GM21619 (cell line): ENCODE measurements at regions not wholly inside any gene's neighbourhood (a gene's known extent, or its start where the extent isn't known, plus 50 kb on each side); places are given as distances from the start of the nearest gene placed in this dataset.

ENCODE experiments used
- ATAC-seq: cut with Tn5 transposase; IDR thresholded peaks from one replicate; pipeline ENCODE4 v1.9.1; 2021; ENCODE audit not compliant: unreplicated experiment

DNA sequence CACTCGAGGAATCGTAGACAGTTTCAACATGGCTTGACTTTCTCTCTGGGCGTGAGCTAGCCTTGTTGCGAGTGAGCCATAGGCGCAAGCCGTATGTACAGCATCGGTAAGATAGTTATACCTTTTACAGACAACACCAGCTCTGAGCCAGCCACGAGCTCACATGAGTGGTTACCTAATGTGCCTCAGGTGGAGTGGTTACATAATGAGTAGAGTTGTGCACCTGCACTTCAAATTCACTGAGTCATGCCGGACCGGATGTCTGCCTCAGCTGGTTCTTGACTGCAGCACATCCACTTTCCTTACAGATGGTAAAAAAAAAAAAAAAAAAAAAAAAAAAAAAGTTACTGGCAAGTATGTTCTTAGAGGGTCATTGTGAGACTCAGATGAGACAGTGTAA, 360.4 kb upstream of the NR5A2 start:
- ATAC-seq = no peak

DNA sequence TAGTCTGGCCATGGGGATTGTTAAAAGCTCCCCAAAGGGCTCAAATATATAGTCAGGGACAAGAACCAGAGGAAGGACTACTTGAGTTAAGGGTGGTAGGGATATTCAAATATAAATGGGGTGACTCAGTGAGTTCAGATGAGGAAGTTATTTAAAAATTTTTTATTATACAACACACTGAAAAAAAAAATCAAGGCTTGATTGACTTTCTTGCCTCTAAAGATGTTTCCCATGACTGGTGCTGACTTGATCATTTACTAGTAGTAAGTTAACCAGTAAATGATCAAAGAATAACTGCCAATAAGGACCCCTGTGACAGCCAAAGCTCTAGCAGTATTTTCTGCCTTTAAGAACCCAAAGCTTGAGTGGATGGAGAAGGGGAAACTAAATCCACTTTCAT, 357.6 kb upstream of the NR5A2 start:
- no peak for ATAC-seq

DNA sequence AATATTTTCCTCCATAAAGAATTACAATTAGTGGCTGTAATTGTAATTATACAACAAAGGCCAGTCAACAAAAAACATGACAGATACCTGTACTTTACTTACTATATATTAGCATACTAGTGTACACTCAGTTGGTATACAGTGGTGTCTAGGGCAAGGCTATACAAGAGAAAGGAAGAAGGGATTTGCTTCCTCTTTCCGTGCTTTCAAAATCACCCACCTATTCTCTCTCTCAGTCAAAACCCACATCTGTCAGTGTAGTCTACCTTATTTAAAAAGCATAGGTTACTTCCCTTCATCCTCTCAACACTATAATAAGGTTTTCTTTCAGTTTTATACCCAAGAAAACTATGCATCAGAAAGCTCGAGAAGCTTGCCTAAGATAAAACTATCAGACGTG, 355.8 kb upstream of the NR5A2 start:
- ATAC-seq = no peak

DNA sequence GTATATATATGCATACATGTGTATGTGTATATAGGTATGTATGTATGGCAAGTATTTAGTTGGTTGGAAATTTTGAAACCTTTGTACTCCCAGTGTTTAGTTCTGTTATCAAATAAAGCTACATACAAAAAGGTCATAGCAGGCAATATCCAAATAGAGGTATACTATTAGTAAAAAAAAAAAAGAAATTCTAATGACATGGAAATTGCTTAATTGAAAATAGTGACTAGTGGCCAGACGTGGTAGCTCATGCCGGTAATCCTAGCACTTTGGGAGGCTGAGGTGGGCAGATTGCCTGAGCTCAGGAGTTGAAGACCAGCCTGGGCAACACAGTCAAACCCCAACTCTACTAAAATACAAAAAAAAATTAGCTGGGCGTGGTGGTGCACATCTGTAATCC, 351.6 kb upstream of the NR5A2 start:
- no peak for ATAC-seq

DNA sequence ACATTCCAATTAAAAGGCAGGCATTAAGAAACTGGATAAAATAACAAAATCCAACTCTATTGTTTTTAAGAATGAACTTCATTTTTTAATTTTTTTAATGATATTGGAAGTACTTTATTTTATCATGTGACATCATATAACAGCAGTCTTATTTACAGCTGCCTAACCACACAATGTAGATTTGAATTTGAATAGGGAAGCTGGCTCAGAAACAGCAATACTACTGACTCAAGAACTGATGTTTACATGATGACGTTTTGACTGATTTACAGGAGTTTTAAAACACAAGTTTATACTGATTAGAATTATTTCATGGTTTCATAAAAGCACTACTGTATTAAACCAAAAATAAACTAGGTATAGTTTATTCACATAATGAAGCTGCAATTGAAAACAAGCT, 348.7 kb upstream of the NR5A2 start:
- no peak for ATAC-seq

DNA sequence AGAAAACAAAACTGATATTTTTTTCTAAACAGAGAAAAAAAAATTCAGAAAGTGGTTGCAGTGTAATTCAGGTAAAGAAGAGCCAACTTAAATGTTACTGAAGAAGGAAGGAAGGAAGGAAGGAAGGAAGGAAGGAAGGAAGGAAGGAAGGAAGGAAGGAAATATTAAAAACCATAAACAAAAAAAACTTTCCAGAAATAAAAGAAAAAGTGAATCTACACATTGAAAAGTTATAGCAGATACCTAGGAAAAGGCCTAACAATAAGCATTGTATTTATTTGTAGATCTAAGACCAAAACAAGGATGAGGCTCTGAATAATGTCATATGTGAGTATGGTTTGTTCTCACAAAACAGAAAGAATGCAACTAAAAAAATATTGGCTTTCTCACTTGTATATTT, 345.4 kb upstream of the NR5A2 start:
- no peak for ATAC-seq

DNA sequence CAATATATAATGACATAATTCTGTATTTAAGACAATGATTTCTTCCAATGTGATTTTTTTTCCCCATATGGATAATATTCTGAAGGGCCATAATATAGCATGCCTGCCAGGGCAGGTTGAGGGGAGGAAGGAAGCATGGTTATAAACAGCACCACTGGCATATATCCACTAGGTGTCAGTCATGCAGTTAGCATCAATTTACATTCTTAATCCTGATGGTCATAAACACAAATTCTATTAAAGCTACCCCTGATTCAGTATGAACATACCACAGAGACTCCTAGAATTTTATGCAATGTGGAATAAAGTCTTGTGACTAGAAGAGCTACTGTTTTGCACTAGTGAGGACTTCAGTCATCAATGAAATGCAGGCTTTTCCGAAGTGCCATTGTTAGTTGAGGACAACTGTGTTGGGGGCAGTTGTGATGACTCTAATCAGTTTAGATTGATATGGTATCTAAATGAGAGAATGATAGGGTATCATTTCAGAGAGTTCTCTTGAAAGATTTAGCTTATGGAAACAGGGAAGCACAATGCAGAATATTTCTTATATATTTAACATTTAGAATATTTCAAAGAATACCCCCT, 342.7 kb upstream of the NR5A2 start:
- ATAC-seq = peak; percentile 95

DNA sequence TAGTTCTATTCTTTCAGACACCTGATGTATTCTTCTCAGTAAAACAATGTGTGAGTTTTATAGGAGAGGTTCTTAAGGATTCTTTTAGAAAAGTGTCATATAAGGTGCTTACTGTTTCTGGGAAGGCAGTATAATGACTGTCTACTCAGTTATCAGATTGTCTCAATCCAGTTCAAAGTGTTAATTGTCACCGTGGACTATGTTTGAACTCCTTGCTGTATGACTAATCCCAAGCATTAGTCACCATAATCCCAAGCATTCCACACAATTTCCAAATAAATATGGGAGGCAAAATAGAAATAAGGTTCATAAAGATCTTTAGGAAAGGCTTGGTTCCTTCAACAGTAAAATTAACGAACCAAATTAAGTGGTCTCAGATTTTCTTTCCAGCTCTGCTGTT, 342.1 kb upstream of the NR5A2 start:
- no peak for ATAC-seq

DNA sequence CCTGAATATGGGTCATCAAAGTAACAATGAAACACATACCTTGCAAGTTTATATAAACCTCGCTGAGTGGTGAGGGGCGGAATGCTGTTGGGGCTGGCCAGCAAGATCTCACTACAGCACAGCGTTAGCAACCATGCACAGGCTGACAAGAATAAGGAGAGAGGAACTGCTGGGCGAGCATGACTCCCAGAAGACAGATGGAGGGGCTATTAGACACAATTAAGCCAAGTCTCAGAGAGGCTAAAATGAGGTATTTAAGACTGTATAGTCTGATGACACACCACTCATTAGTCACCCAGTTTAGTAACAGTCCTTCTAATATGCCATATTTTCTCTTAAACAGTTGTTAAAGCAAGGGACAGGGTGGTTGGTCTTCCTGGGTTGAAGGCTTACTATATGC, 340.2 kb upstream of the NR5A2 start:
- no peak for ATAC-seq

DNA sequence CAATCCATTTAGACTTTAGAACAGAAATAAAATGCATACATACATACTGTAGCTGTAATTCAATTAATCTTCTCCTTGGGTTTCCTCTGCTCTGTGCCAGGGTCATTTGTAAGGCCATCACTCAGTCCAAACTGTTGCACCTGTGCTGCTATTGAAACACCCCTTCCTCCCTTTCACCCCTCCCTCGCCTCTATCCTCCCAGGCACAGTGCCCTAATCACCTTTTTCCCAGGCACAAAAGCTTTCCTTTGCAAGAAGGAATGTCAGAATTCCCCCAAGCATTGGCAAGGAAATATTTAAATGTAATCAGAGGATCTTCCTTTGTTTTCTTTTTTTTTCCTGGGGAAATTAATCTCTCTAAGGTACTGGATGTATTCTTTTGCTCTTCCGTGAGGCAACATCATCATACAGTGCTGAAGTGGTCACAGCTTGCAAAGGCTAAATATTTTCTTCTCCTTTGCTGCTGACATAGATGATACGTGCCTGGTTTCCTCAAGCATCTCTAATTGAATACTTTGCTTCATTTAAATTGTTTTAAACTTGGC, 339.3 kb upstream of the NR5A2 start:
- no peak for ATAC-seq

DNA sequence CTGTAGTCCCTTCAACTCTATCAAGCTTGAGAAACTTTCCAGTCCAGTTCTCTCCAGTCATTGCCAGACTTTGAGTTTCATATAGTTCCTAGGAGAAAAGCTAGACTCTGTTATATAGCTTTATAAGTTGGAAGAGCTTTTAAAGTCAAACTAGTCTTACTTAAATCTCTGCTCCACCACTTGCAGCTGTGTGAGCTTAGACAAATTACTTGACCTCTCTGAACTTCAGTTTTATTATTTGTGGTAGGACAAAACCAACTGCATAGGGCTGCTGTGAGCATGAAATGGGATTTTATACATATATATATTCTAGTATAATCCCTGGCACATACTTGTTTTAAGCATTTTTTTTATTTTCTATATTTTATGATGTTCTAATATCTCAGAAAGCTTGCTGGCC, 338.7 kb upstream of the NR5A2 start:
- ATAC-seq = no peak

DNA sequence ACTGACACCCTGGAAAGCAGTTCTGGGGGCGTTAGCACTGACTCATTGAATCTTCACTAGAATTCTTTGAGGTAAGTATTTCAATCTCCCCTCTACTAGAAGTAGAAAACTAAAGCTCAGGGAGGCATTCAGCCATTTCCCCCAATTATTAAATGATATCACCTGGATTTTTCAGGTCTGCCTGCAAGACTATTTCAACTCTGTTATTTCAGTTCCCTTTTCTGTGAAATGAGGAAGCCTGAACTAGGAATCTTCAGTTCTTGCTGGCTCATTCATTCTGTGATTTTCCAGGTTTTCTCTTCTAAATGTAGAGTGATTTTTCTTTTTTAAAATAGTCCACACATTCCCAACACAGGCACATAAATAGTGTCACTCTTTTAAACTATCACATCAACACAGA, 337.0 kb upstream of the NR5A2 start:
- ATAC-seq = no peak

DNA sequence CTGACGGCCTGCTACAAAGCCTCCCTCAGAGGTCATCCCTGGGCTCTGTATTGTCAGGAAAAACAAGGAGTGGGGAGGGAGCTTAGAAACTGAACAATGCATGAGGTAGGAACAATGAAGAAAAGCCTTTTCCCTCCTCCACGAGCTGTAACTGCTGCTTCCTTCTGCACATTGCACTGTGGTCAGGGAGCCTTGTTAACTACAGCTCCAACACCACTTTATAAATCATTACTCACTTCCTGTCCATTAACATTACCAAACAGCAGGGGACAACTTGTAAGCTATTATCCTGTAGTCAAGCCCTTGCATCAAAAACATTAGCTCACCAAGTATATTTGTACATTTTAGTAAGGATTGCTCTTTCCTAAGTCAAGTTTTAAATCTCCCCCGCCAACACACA, 336.0 kb upstream of the NR5A2 start:
- ATAC-seq = no peak

DNA sequence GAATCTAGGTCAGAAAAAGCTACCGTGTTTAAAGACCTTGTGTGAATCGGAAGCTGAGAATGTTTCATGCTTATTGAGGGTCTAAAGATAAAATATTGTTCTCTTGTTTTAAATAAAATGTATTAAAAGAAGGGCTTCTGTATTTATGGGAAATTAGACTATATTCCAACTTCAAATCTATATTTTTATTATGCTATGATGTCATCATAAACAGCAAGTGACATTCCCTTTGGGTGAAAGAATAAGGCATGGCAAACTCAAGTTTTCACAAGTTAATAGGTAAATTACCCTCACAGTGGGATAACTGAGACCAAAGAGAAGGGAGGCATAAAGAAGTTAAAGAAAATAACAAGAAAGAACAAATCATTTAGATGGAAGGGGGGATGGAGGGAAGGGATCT, 333.8 kb upstream of the NR5A2 start:
- no peak for ATAC-seq

DNA sequence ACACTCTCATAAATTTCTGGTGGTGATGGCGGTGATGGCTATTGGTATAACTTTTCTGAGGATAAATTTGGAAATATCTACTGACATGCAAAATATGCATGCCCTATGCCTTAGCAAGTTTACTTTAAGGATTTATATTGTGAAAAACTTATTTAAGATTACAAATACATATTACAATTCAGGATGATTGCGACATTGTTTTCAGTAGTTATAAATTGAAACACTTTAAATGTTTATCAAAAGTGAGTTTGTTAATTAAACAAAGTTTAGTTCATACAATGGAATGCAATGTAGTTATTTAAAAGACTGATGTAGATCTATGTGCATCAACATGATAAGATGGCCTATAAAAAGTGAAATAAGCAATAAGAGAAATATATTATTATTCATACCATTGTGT, 331.3 kb upstream of the NR5A2 start:
- no peak for ATAC-seq

DNA sequence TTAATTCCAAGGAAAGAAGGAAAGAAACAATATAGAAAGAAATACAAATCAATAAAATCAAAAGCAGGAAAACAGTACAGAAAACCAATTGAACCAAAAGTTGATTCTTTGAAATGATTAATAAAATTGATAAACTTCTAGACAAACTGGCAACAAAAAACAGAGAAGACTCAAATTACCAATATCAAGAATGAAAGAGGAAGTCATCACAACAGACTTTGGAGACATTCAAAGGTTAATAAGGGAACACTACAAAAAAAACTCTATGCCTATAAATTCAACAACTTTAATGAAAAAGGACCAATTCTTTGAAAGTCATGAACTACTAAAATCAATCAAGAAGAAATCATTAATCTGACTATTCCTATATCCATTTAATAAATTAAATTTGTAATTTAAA, 329.3 kb upstream of the NR5A2 start:
- ATAC-seq = no peak

DNA sequence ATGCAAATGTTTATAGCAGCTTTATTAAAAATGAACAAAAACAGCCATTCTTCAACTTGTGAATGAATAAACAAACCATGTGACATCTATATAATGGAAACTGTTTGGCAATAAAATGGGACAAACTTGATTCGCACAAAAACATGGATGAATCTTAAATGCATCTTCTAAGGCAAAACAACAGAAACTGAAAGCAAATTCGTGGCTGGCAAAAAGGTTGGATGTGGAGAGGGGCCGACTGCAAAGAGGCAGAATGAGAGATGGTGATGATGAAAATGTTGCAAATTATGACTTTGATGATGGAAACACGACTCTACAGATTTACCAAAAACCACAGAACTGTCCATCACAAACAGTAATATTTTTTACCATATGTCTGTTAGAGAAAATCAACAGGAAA, 327.0 kb upstream of the NR5A2 start:
- no peak for ATAC-seq

DNA sequence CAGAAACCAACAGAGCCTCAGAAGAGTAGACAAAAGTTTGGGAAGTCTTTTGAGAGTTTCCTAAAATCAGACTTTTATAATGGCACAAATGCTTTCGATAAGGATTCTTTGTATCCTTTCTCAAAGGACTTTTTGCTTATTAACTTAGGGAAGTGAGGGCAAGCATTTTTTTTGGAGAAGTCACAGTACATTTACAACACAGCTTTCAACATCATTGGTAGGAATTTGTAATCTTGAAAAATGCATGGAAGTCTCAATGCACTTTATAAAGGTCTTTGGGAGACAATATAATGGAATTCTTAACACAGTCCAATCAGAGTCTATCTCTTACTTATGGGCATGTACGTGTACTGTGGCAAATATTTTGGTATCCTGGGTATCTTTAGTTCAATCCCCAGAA, 325.8 kb upstream of the NR5A2 start:
- ATAC-seq = no peak

DNA sequence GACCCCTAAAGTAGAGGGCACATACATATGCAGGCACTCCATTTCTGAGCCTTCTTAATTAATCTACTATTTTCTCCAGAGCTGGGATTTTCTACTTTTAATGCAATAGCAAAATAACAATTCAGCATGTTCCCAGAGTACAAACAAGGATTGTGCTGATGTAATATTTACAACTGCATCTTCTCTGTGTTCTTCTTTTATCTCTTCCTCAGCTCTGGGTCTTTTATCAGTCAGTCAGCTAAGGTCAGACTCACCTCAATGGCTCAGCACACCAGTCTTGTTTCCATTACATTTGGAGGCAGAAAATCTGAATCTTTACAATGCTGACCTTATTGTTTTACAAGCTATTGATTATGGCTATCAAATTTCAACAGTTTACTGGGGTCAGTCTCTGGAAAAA, 323.3 kb upstream of the NR5A2 start:
- no peak for ATAC-seq

DNA sequence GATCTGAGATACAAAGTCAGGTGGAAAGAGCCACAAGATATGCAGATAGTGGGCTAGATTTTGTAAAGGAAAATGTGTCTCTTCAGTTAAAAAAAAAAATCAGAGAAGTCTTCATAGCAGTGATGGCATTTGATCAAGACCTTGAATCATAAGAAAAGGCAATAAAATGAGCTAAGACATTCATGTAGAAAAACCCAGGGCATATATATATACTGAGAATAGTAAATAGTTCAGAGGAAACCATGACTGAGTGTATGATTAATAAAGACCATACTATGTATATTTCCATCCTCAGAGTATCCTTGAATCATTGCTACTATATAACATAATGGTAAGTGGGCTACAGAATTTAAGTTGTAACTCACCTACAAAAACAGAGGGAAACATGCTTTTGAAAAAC, 321.7 kb upstream of the NR5A2 start:
- no peak for ATAC-seq

DNA sequence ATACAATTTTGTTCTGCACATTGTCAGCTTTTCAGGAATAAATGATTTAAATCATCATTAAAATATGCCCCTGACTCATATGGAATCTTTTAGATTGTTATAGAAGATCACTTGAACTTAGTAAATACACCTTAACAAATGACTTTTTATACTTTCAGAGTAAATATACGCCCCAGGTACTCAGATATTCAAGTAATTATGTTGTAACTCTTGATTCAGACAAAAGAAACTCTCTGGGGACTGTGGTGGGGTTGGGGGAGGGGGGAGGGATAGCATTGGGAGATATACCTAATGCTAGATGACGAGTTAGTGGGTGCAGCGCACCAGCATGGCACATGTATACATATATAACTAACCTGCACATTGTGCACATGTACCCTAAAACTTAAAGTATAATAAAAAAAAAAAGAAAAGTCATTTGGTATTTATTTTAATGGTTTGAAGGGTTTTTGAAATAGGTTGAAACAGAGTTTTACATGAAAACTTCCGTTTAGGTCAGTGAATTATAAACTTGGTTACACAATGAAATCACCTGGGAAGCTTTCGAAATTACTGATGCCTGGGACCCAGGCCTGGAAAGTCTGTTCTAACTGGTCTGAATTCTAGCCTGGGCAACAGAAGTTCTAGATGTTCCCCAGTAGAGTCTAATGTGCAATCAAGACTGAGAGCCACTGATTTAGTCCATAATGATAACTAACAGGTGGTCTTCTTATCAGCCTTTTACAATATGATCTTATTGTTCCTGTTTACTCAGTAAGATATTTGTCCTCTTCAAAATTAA, 320.5 kb upstream of the NR5A2 start:
- no peak for ATAC-seq

DNA sequence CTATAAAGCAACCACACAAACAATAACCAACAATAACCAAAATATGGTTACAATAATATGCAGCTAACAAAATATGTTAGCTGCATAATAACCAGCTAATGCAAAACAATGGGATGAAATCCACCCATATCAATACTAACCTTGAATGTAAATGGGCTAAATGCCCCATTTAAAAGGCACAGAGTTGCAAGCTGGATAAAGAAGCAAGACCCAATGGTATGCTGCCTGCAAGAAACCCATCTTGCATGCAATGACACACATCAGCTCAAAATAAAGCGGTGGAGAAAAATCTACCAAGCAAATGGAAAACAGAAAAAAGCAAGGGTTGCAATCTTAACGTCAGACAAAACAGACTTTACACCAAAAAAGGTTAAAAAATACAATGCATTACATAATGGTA, 316.5 kb upstream of the NR5A2 start:
- ATAC-seq = no peak

DNA sequence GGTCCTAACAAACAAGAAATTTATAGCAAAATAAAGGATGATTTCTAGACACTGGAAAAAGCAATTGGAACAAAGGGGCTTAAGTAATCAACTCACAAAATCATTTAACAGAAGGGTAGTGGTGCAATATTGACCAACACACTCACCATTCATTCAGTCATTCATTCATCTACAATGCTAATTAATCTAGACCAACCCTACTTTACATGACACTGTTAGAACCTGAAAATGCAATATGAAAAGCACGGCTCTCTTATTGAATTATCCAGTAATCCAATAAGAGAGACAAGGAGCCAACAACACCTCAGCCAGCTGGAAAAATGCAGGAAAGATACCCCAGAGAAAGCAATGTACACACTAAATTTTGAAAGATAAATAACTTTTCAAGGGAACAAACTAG, 310.8 kb upstream of the NR5A2 start:
- ATAC-seq = no peak
